Progenitor cell of endocrine pancreas (in vitro differentiated cells): ENCODE measurements at regions not wholly inside any gene's neighbourhood (a gene's known extent, or its start where the extent isn't known, plus 50 kb on each side); places are given as distances from the start of the nearest gene placed in this dataset.

Source experiments
- DNase-seq: peaks from one replicate; pipeline ENCODE4 v3.0.0; 2021; ENCODE audit warnings: low spot score; ENCODE audit not compliant: unreplicated experiment
- H3K27ac Mint-ChIP-seq: 2 replicates; pipeline ENCODE4 v1.8.0; 2021; ENCODE audit warnings: mild to moderate bottlenecking, moderate library complexity, mixed read lengths
- H3K27me3 Mint-ChIP-seq: 2 replicates; pipeline ENCODE4 v1.8.0; 2021; ENCODE audit warnings: mixed read lengths
- H3K36me3 Mint-ChIP-seq: 2 replicates; pipeline ENCODE4 v1.8.0; 2022; ENCODE audit warnings: mixed read lengths; ENCODE audit not compliant: insufficient read depth
- H3K4me1 Mint-ChIP-seq: 2 replicates; pipeline ENCODE4 v1.8.0; 2021; ENCODE audit warnings: low read depth, mixed read lengths
- H3K4me3 Mint-ChIP-seq: 2 replicates; pipeline ENCODE4 v1.8.0; 2021; ENCODE audit warnings: low read depth, mild to moderate bottlenecking, moderate library complexity, mixed read lengths
- H3K9me3 Mint-ChIP-seq: 2 replicates; pipeline ENCODE4 v1.8.0; 2021; ENCODE audit warnings: low read depth, mixed read lengths
- CTCF ChIP-seq: fragments of 200-600 bp; sonication (generic); IDR thresholded peaks from one replicate; pipeline ENCODE4 v1.5.0; 2021; ENCODE audit warnings: antibody characterized with exemption, mild to moderate bottlenecking; ENCODE audit not compliant: unreplicated experiment

- no peaks in the 10 kb centered on the region for H3K9me3 Mint-ChIP-seq
- no peak for DNase-seq
- no peak for TF ChIP-seq CTCF
- no peak overlapping the region for H3K4me3 Mint-ChIP-seq
- H3K27ac Mint-ChIP-seq: no peak overlapping the region
- peaks cover 13% of the 10 kb centered on the region for H3K27me3 Mint-ChIP-seq
- H3K36me3 Mint-ChIP-seq: no peaks in the 10 kb centered on the region
- peaks cover 10% of the 10 kb centered on the region for H3K4me1 Mint-ChIP-seq
These were observed 235.6 kb upstream of the NCAM1 start for GRCh38 chr11:112725636-112726035.

- Mint-ChIP-seq H3K27ac (no peak overlapping the region), H3K4me3 (no peak overlapping the region), H3K27me3 (peaks cover 12% of the 10 kb centered on the region), H3K9me3 (no peaks in the 10 kb centered on the region), H3K36me3 (no peaks in the 10 kb centered on the region), H3K4me1 (peaks cover 8% of the 10 kb centered on the region)
- no peak for DNase-seq
- TF ChIP-seq CTCF: no peak
These were observed 233.8 kb upstream of the NCAM1 start for GRCh38 chr11:112727341-112727841.

GRCh38 chr11:112728288-112728687, 232.9 kb upstream of the NCAM1 start:
- Mint-ChIP-seq H3K4me3 (no peak overlapping the region), H3K4me1 (peaks cover 3% of the 10 kb centered on the region), H3K27ac (no peak overlapping the region), H3K9me3 (no peaks in the 10 kb centered on the region), H3K36me3 (no peaks in the 10 kb centered on the region), H3K27me3 (peaks cover 8% of the 10 kb centered on the region)
- no peak for DNase-seq
- no peak for TF ChIP-seq CTCF

GRCh38 chr11:112728716-112729115, 232.5 kb upstream of the NCAM1 start:
- DNase-seq: no peak
- no peaks in the 10 kb centered on the region for H3K36me3 Mint-ChIP-seq
- H3K9me3 Mint-ChIP-seq: no peaks in the 10 kb centered on the region
- peaks cover 6% of the 10 kb centered on the region for H3K4me1 Mint-ChIP-seq
- no peak for TF ChIP-seq CTCF
- no peak overlapping the region for H3K4me3 Mint-ChIP-seq
- peaks cover 8% of the 10 kb centered on the region for H3K27me3 Mint-ChIP-seq
- H3K27ac Mint-ChIP-seq: no peak overlapping the region

GRCh38 chr11:112730591-112730990, 230.6 kb upstream of the NCAM1 start:
- H3K27ac Mint-ChIP-seq: no peak overlapping the region
- no peak for TF ChIP-seq CTCF
- no peak for DNase-seq
- H3K36me3 Mint-ChIP-seq: no peaks in the 10 kb centered on the region
- peaks cover 3% of the 10 kb centered on the region for H3K4me1 Mint-ChIP-seq
- H3K27me3 Mint-ChIP-seq: peaks cover 7% of the 10 kb centered on the region
- H3K9me3 Mint-ChIP-seq: no peaks in the 10 kb centered on the region
- no peak overlapping the region for H3K4me3 Mint-ChIP-seq
